Ishikawa (cell line): ENCODE measurements at regions not wholly inside any gene's neighbourhood (a gene's known extent, or its start where the extent isn't known, plus 50 kb on each side); places are given as distances from the start of the nearest gene placed in this dataset.

ENCODE experiments used
- YY1 ChIP-seq: IDR thresholded peaks from 2 replicates; pipeline ENCODE4 v1.6.1; 2012; ENCODE audit warnings: low read depth
- TF ChIP-seq, protein P1 (sequence below): IDR thresholded peaks from 2 replicates; pipeline ENCODE4 v1.6.1; 2012

DNA sequence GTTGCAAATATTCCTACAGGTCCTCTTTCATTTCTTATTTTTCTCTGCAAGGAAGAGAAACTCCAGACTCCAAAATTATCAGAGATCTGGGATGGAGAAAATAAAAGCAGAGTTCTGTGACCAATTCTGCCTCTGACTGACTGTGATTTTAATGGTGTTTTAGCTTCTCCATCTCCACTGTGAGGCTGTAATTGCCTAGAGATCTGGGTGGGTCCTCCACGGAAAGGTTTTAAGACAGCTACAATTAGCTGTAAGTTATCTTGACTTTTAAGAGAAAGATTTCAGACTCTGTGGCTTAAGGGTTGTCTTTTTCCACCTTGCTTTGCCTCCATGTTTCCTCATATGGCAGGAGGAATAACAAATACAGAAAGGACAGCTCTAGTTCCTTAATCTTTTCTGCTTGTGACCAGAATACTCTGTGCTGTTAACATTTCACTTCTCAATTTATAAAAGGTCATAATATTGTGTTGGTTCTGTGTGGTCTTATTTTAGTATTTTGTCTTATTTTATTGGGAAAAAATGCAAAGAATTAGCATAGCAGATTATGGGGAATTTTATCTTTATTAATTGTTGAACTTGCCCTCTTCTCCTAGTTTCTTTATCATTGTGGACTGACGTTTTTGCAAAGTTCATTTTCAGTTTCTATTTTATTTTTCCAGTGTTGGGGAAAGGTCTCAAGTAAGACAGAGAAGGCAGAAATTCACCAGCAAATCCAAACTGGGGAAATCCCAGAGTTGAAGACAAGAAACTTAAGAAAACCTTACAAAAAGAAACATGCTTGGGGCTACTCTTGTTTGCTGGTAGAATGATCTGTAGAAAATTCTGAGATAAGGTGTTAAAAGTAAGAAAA, 157.9 kb downstream of the RAP2B start:
- TF ChIP-seq, protein P1, sequence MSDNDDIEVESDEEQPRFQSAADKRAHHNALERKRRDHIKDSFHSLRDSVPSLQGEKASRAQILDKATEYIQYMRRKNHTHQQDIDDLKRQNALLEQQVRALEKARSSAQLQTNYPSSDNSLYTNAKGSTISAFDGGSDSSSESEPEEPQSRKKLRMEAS: no peak
- TF ChIP-seq YY1: no peak
